ENCODE measurements at regions not wholly inside any gene's neighbourhood (a gene's known extent, or its start where the extent isn't known, plus 50 kb on each side); places are given as distances from the start of the nearest gene placed in this dataset.

DNA sequence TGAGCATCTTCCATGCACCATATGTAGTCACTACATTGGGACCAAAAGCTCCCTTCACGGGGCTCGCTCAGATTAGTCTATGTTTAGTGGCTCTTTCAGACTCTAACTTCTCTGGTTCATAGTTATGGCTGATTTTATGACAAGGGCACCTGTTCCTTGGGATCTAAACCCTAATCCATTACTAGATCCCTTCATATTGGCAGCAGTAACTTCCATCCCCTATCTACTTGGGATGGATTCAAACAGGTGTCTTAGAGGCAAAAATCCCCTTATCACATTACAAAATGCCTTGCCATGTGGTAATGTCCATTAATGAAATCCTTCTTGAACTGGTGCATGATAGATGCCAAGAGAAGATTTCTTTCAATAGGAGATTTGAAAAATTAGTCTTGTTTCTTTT is 96.7 kb upstream of the TP63 start:
- TF ChIP-seq, protein P1, sequence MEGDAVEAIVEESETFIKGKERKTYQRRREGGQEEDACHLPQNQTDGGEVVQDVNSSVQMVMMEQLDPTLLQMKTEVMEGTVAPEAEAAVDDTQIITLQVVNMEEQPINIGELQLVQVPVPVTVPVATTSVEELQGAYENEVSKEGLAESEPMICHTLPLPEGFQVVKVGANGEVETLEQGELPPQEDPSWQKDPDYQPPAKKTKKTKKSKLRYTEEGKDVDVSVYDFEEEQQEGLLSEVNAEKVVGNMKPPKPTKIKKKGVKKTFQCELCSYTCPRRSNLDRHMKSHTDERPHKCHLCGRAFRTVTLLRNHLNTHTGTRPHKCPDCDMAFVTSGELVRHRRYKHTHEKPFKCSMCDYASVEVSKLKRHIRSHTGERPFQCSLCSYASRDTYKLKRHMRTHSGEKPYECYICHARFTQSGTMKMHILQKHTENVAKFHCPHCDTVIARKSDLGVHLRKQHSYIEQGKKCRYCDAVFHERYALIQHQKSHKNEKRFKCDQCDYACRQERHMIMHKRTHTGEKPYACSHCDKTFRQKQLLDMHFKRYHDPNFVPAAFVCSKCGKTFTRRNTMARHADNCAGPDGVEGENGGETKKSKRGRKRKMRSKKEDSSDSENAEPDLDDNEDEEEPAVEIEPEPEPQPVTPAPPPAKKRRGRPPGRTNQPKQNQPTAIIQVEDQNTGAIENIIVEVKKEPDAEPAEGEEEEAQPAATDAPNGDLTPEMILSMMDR (IDR thresholded peaks at IDR 0.05) = no peak
- TF ChIP-seq POLR2A (IDR thresholded peaks at IDR 0.05) = no peak
